ENCODE measurements at regions not wholly inside any gene's neighbourhood (a gene's known extent, or its start where the extent isn't known, plus 50 kb on each side); places are given as distances from the start of the nearest gene placed in this dataset.

GRCh38 chrX:140180585-140180984 is 215.3 kb upstream of the CXorf66 start:
- TF ChIP-seq POLR2A (IDR thresholded peaks at IDR 0.05) = no peak
- TF ChIP-seq, protein P1, sequence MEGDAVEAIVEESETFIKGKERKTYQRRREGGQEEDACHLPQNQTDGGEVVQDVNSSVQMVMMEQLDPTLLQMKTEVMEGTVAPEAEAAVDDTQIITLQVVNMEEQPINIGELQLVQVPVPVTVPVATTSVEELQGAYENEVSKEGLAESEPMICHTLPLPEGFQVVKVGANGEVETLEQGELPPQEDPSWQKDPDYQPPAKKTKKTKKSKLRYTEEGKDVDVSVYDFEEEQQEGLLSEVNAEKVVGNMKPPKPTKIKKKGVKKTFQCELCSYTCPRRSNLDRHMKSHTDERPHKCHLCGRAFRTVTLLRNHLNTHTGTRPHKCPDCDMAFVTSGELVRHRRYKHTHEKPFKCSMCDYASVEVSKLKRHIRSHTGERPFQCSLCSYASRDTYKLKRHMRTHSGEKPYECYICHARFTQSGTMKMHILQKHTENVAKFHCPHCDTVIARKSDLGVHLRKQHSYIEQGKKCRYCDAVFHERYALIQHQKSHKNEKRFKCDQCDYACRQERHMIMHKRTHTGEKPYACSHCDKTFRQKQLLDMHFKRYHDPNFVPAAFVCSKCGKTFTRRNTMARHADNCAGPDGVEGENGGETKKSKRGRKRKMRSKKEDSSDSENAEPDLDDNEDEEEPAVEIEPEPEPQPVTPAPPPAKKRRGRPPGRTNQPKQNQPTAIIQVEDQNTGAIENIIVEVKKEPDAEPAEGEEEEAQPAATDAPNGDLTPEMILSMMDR (IDR thresholded peaks at IDR 0.05 in 8 of 11, conservative IDR thresholded peaks at IDR 0.05 in 3 of 11) = no peak
- no peak for TF ChIP-seq POLR2AphosphoS5 (IDR thresholded peaks at IDR 0.05)

All from spleen (tissue), 7 donors.